Forelimb muscle (tissue), 1 donor: ENCODE measurements at regions not wholly inside any gene's neighbourhood (a gene's known extent, or its start where the extent isn't known, plus 50 kb on each side); places are given as distances from the start of the nearest gene placed in this dataset.

Experiments used
- DNase-seq: peaks from one replicate; pipeline ENCODE4 v3.0.0-alpha.2; 2013; ENCODE audit warnings: low read depth

- no peak for DNase-seq
These were observed 224.3 kb downstream of the SEC14L1 start for GRCh38 chr17:77364941-77365583.

GRCh38 chr17:77365584-77366186, 224.9 kb downstream of the SEC14L1 start:
- DNase-seq: no peak

GRCh38 chr17:77366206-77366557, 225.4 kb downstream of the SEC14L1 start:
- no peak for DNase-seq

GRCh38 chr17:77366558-77367245, 225.9 kb downstream of the SEC14L1 start:
- no peak for DNase-seq

- DNase-seq: no peak
These were observed 228.8 kb downstream of the SEC14L1 start for GRCh38 chr17:77369544-77369971.

- DNase-seq: no peak
These were observed 229.8 kb downstream of the SEC14L1 start for GRCh38 chr17:77370586-77370985.

GRCh38 chr17:77371117-77371887, 230.5 kb downstream of the SEC14L1 start:
- no peak for DNase-seq

- DNase-seq: no peak
These were observed 231.2 kb downstream of the SEC14L1 start for GRCh38 chr17:77371888-77372443.

GRCh38 chr17:77372444-77373298, 231.9 kb downstream of the SEC14L1 start:
- no peak for DNase-seq

GRCh38 chr17:77373299-77374169, 232.8 kb downstream of the SEC14L1 start:
- DNase-seq: no peak

- no peak for DNase-seq
These were observed 233.6 kb downstream of the SEC14L1 start for GRCh38 chr17:77374170-77374936.

- DNase-seq: no peak
These were observed 234.5 kb downstream of the SEC14L1 start for GRCh38 chr17:77375108-77375916.

GRCh38 chr17:77375917-77376651, 235.3 kb downstream of the SEC14L1 start:
- no peak for DNase-seq

- DNase-seq: no peak
These were observed 236.3 kb downstream of the SEC14L1 start for GRCh38 chr17:77376795-77377709.

GRCh38 chr17:77377710-77378235, 237.0 kb downstream of the SEC14L1 start:
- no peak for DNase-seq

- DNase-seq: no peak
These were observed 237.7 kb downstream of the SEC14L1 start for GRCh38 chr17:77378318-77379064.
